ENCODE measurements at regions not wholly inside any gene's neighbourhood (a gene's known extent, or its start where the extent isn't known, plus 50 kb on each side); places are given as distances from the start of the nearest gene placed in this dataset.

DNA sequence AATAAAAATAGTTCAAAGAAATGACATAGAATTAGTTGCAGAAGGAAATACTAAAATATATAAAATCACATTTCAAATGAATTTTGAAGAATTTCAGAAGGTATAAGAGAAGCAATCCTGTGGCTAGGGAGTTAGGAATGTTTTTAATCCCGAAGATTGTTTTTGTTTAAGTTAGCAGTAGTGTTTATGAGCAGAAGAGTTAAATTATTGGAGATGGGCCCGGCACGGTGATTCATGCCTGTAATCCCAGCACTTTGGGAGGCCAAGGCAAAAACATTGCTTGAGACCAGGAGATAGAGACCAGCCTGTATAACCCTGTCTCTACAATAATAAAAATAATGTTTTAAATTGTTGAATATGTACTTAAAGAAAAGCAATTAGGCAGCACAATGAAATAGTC is 432.5 kb downstream of the MFSD1 start:
- H4K20me1 ChIP-seq (ENCODE audit: control insufficient read depth, extremely low read depth, insufficient read depth, low read length), result no peaks in the 10 kb centered on the region
- H3K4me3 ChIP-seq (ENCODE audit: control insufficient read depth in 2 of 3, extremely low read depth in 1 of 3, insufficient read depth in 2 of 3, low read depth in 1 of 3, low read length in 3 of 3), result no peak overlapping the region
- no peak for TF ChIP-seq CTCF (optimal IDR thresholded peaks at IDR 0.05 in 1 of 3, IDR thresholded peaks at IDR 0.05 in 1 of 3, conservative IDR thresholded peaks at IDR 0.05 in 1 of 3; ENCODE audit: extremely low read depth in 1 of 3, insufficient read depth in 2 of 3, low read length in 3 of 3)
- no peak for TF ChIP-seq EZH2 (IDR thresholded peaks at IDR 0.05; ENCODE audit: low read length)
- FAIRE-seq (no peak), DNase-seq (ENCODE audit: low read depth, low spot score) (no peak)
- H3K9me1 ChIP-seq (ENCODE audit: control insufficient read depth, extremely low read depth, insufficient read depth, low read length), result no peaks in the 10 kb centered on the region
- H3K79me2 ChIP-seq (ENCODE audit: control insufficient read depth, insufficient read depth, low read length), result no peaks in the 10 kb centered on the region
- no peaks in the 10 kb centered on the region for H3K27me3 ChIP-seq (ENCODE audit: control insufficient read depth, extremely low read depth, insufficient read depth, low read length)
- H3K4me2 ChIP-seq (ENCODE audit: control insufficient read depth, extremely low read depth, insufficient read depth, low read depth, low read length), result no peak overlapping the region
- no peak overlapping the region for H2AFZ ChIP-seq (ENCODE audit: control insufficient read depth, low read length)
- no peaks in the 10 kb centered on the region for H3K36me3 ChIP-seq (ENCODE audit: control insufficient read depth in 2 of 2, extremely low read depth in 1 of 2, insufficient read depth in 2 of 2, low read length in 2 of 2)
- H3K9me3 ChIP-seq (ENCODE audit: control insufficient read depth, low read depth, low read length), result no peaks in the 10 kb centered on the region
- no peak overlapping the region for H3K27ac ChIP-seq (ENCODE audit: control insufficient read depth, insufficient read depth, low read length)
- dilution Hi-C loops (cut with MboI; ENCODE audit: extremely low pct_ligation_motif_present, low sequenced_read_pairs), result loop anchor here (25.0 kb wide), 1 partner anchor 97 kb away; no protein-coding TSS in a partner anchor
- no peak overlapping the region for H3K9ac ChIP-seq (ENCODE audit: control insufficient read depth, extremely low read depth, insufficient read depth, low read length)
- H3K4me1 ChIP-seq (ENCODE audit: control insufficient read depth, extremely low read depth, insufficient read depth, low read length), result no peaks in the 10 kb centered on the region

GRCh38 chr3:159236321-159236720 is 434.5 kb downstream of the MFSD1 start:
- Histone ChIP-seq H2AFZ (ENCODE audit: control insufficient read depth, low read length) (no peak overlapping the region), H3K27ac (ENCODE audit: control insufficient read depth, insufficient read depth, low read length) (no peak overlapping the region), H3K27me3 (ENCODE audit: control insufficient read depth, extremely low read depth, insufficient read depth, low read length) (no peaks in the 10 kb centered on the region), H3K79me2 (ENCODE audit: control insufficient read depth, insufficient read depth, low read length) (no peaks in the 10 kb centered on the region), H3K4me1 (ENCODE audit: control insufficient read depth, extremely low read depth, insufficient read depth, low read length) (no peaks in the 10 kb centered on the region), H3K9ac (ENCODE audit: control insufficient read depth, extremely low read depth, insufficient read depth, low read length) (no peak overlapping the region), H3K36me3 (ENCODE audit: control insufficient read depth in 2 of 2, extremely low read depth in 1 of 2, insufficient read depth in 2 of 2, low read length in 2 of 2) (no peaks in the 10 kb centered on the region), H4K20me1 (ENCODE audit: control insufficient read depth, extremely low read depth, insufficient read depth, low read length) (no peaks in the 10 kb centered on the region), H3K9me1 (ENCODE audit: control insufficient read depth, extremely low read depth, insufficient read depth, low read length) (no peaks in the 10 kb centered on the region), H3K4me2 (ENCODE audit: control insufficient read depth, extremely low read depth, insufficient read depth, low read depth, low read length) (no peak overlapping the region), H3K9me3 (ENCODE audit: control insufficient read depth, low read depth, low read length) (no peaks in the 10 kb centered on the region), H3K4me3 (ENCODE audit: control insufficient read depth in 2 of 3, extremely low read depth in 1 of 3, insufficient read depth in 2 of 3, low read depth in 1 of 3, low read length in 3 of 3) (no peak overlapping the region)
- TF ChIP-seq CTCF (optimal IDR thresholded peaks at IDR 0.05 in 1 of 3, IDR thresholded peaks at IDR 0.05 in 1 of 3, conservative IDR thresholded peaks at IDR 0.05 in 1 of 3; ENCODE audit: extremely low read depth in 1 of 3, insufficient read depth in 2 of 3, low read length in 3 of 3) (no peak), EZH2 (IDR thresholded peaks at IDR 0.05; ENCODE audit: low read length) (no peak)
- FAIRE-seq, result no peak
- no peak for DNase-seq (ENCODE audit: low read depth, low spot score)
- dilution Hi-C loops (cut with MboI; ENCODE audit: extremely low pct_ligation_motif_present, low sequenced_read_pairs), result loop anchor here (25.0 kb wide), 1 partner anchor 99 kb away; no protein-coding TSS in a partner anchor
